Neural progenitor cell (in vitro differentiated cells): ENCODE measurements at regions not wholly inside any gene's neighbourhood (a gene's known extent, or its start where the extent isn't known, plus 50 kb on each side); places are given as distances from the start of the nearest gene placed in this dataset.

Experiments used
- DNase-seq: peaks from one replicate; pipeline ENCODE4 v3.0.0-alpha.2; 2016; ENCODE audit warnings: low spot score
- H2AFZ ChIP-seq: fragments of 200-600 bp; sonication (generic); replicated peaks from 2 replicates; pipeline ENCODE4 v1.6.1; 2016; ENCODE audit warnings: antibody characterized with exemption
- H3F3A ChIP-seq: fragments of 200-600 bp; sonication (generic); 2 replicates; pipeline ENCODE4 v1.6.1; 2016; ENCODE audit warnings: antibody characterized with exemption, low read depth
- H3K27ac ChIP-seq: fragments of 200-600 bp; sonication (generic); 2 replicates; pipeline ENCODE4 v1.5.1; 2016; ENCODE audit warnings: mild to moderate bottlenecking
- H3K27me3 ChIP-seq: fragments of 200-600 bp; sonication (generic); 2 replicates; pipeline ENCODE4 v1.6.1; 2016; ENCODE audit warnings: mild to moderate bottlenecking, moderate library complexity
- H3K36me3 ChIP-seq: fragments of 200-600 bp; sonication (generic); 2 replicates; pipeline ENCODE4 v1.5.1; 2016
- H3K4me1 ChIP-seq: fragments of 200-600 bp; sonication (generic); 2 replicates; pipeline ENCODE4 v1.6.1; 2016; ENCODE audit warnings: mixed run types
- H3K4me2 ChIP-seq: fragments of 200-600 bp; sonication (generic); 2 replicates; pipeline ENCODE4 v1.6.1; 2016
- H3K4me3 ChIP-seq: fragments of 200-600 bp; sonication (generic); 2 replicates; pipeline ENCODE4 v1.5.1; 2016
- H3K79me2 ChIP-seq: fragments of 200-600 bp; sonication (generic); 2 replicates; pipeline ENCODE4 v1.6.1; 2016; ENCODE audit warnings: low read depth
- H3K9ac ChIP-seq: fragments of 200-600 bp; sonication (generic); 2 replicates; pipeline ENCODE4 v1.6.1; 2016
- H3K9me3 ChIP-seq: fragments of 200-600 bp; sonication (generic); 2 replicates; pipeline ENCODE4 v1.5.1; 2016; ENCODE audit warnings: low read depth
- H4K20me1 ChIP-seq: fragments of 200-600 bp; sonication (generic); 2 replicates; pipeline ENCODE4 v1.6.1; 2016; ENCODE audit warnings: low read depth
- H3K27ac Mint-ChIP-seq: 3 replicates; pipeline ENCODE4 v1.8.0; 2021; ENCODE audit warnings: mixed read lengths
- H3K27me3 Mint-ChIP-seq: 2 replicates; pipeline ENCODE4 v1.8.0; 2022; ENCODE audit warnings: low read depth, mild to moderate bottlenecking, inconsistent platforms, moderate library complexity, mixed read lengths; ENCODE audit not compliant: insufficient read depth
- H3K36me3 Mint-ChIP-seq: 3 replicates; pipeline ENCODE4 v1.8.0; 2021; ENCODE audit warnings: mixed read lengths
- H3K4me1 Mint-ChIP-seq: 3 replicates; pipeline ENCODE4 v1.8.0; 2021; ENCODE audit warnings: mixed read lengths
- H3K4me3 Mint-ChIP-seq: 3 replicates; pipeline ENCODE4 v1.8.0; 2021; ENCODE audit warnings: mild to moderate bottlenecking, moderate library complexity, mixed read lengths
- H3K9me3 Mint-ChIP-seq: 3 replicates; pipeline ENCODE4 v1.8.0; 2020; ENCODE audit warnings: mixed read lengths
- EZH2 ChIP-seq: fragments of 200-600 bp; sonication (generic); IDR thresholded peaks from 2 replicates; pipeline ENCODE4 v1.6.1; 2017; ENCODE audit warnings: antibody characterized with exemption, mild to moderate bottlenecking, moderate library complexity
- EZH2phosphoT487 ChIP-seq: fragments of 200-600 bp; sonication (generic); IDR thresholded peaks from 2 replicates; pipeline ENCODE4 v1.6.1; 2017; ENCODE audit warnings: antibody characterized with exemption
- TF ChIP-seq, protein P1 (sequence below): fragments of 200-600 bp; sonication (generic); IDR thresholded peaks from 2 replicates; pipeline ENCODE4 v1.5.1; 2017; ENCODE audit warnings: antibody characterized with exemption, mild to moderate bottlenecking

DNA sequence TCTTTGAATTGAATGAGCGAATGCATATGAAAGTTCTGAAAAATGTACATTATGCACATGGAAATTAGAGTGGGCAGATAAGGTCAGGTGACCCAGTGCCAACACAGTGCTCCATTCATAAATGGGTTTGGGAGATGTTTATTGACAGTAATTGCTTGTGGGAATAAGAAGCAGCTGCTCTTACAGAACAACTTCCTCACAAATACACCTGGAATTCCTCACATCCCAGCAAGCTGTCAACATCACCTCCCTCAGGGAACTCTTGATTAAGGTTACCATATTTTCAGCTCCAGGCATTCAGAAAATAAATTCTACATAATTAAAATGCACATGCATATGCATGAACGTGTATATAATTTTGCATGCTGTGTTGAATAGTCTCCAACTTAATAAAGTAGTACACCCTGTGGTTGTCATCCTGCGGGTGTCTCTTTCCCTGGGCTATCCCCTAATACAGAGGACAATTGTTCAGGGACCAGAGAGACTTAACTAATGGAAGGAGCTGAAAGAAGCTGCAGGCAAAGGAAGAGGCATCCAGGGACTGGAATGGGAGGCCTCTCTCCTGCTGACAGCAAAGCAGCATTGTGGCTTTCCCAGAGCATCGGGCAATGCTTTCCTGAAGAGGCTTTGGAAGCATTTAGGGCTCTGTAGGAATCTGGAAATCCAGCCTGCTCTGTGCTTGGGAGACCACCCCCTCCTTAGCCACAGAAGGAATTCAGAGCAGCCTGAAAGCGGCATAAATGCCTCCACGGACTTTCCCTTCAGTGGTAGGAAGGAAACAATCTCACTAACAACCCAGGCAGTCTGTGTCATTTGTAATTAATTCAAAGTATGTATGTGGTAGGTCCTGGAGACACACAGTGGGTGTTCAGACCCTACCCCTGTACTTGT, 55.2 kb upstream of the GNG12 start:
- Mint-ChIP-seq H3K27ac (peak overlapping the region; percentile 58), H3K4me3 (no peak overlapping the region), H3K27me3 (no peaks in the 10 kb centered on the region), H3K9me3 (no peaks in the 10 kb centered on the region), H3K4me1 (peaks cover 36% of the 10 kb centered on the region), H3K36me3 (no peaks in the 10 kb centered on the region)
- peak overlapping the region; percentile 48 for H3K4me2 ChIP-seq
- H3K4me3 ChIP-seq = no peak overlapping the region
- no peak overlapping the region for H2AFZ ChIP-seq
- H3K9ac ChIP-seq = no peak overlapping the region
- peak overlapping the region; percentile 78 for H3K27ac ChIP-seq
- peak; percentile 81 for DNase-seq
- TF ChIP-seq EZH2phosphoT487 (no peak), EZH2 (no peak)
- TF ChIP-seq, protein P1, sequence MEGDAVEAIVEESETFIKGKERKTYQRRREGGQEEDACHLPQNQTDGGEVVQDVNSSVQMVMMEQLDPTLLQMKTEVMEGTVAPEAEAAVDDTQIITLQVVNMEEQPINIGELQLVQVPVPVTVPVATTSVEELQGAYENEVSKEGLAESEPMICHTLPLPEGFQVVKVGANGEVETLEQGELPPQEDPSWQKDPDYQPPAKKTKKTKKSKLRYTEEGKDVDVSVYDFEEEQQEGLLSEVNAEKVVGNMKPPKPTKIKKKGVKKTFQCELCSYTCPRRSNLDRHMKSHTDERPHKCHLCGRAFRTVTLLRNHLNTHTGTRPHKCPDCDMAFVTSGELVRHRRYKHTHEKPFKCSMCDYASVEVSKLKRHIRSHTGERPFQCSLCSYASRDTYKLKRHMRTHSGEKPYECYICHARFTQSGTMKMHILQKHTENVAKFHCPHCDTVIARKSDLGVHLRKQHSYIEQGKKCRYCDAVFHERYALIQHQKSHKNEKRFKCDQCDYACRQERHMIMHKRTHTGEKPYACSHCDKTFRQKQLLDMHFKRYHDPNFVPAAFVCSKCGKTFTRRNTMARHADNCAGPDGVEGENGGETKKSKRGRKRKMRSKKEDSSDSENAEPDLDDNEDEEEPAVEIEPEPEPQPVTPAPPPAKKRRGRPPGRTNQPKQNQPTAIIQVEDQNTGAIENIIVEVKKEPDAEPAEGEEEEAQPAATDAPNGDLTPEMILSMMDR = no peak
- H3F3A ChIP-seq = peaks cover 20% of the 10 kb centered on the region
- H3K36me3 ChIP-seq = no peaks in the 10 kb centered on the region
- H3K9me3 ChIP-seq = no peaks in the 10 kb centered on the region
- H4K20me1 ChIP-seq = no peaks in the 10 kb centered on the region
- H3K4me1 ChIP-seq = peaks cover 30% of the 10 kb centered on the region
- H3K27me3 ChIP-seq = no peaks in the 10 kb centered on the region
- no peaks in the 10 kb centered on the region for H3K79me2 ChIP-seq

DNA sequence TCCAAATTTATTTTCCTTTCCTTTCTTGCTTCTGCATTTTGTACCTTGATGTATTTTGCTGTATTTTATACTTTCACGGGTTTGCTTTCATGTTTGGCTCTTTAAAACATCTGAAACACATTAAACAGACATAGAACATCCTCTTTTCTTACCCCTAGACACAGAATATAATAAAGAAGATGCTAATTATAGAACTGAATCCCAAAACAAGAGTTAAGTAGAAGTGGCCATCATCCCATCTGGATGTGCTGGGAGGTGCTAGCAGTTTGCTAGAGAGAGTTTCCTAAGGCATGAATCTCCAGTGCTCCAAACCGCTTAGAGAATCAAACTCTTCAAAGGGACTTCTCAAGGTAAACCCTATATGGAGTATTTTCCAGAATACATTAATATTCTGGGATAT, 53.9 kb upstream of the GNG12 start:
- Mint-ChIP-seq H3K4me3 (no peak overlapping the region), H3K27me3 (no peaks in the 10 kb centered on the region), H3K36me3 (no peaks in the 10 kb centered on the region), H3K27ac (no peak overlapping the region), H3K9me3 (no peaks in the 10 kb centered on the region), H3K4me1 (peaks cover 28% of the 10 kb centered on the region)
- Histone ChIP-seq H3F3A (peaks cover 20% of the 10 kb centered on the region), H3K4me2 (no peak overlapping the region), H3K36me3 (no peaks in the 10 kb centered on the region), H3K9ac (no peak overlapping the region), H3K79me2 (no peaks in the 10 kb centered on the region), H4K20me1 (no peaks in the 10 kb centered on the region), H3K9me3 (no peaks in the 10 kb centered on the region), H3K27me3 (no peaks in the 10 kb centered on the region), H3K27ac (no peak overlapping the region), H3K4me3 (no peak overlapping the region), H2AFZ (no peak overlapping the region), H3K4me1 (peaks cover 25% of the 10 kb centered on the region)
- DNase-seq = no peak
- TF ChIP-seq, protein P1 = no peak
- TF ChIP-seq EZH2phosphoT487 (no peak), EZH2 (no peak)

DNA sequence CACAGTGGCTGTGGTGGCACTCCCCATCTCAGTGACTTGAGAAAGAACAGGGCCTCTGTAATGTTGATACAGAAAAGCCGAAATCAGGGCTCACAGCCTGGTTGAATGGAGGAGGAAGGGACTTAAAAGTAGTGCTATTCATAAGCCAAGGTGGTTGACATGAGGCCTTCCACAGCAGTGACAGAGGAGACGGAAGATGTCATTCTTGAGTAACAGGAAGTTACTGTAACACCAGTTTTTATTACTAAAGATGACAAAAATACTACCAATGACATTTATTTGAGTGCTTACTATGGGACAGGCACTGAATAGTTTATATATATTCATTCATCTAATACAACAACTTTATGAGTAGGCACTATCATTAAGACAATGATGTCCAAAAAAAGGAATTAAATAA, 52.8 kb upstream of the GNG12 start:
- Mint-ChIP-seq H3K27me3 (no peaks in the 10 kb centered on the region), H3K27ac (no peak overlapping the region), H3K4me3 (no peak overlapping the region), H3K9me3 (no peaks in the 10 kb centered on the region), H3K36me3 (no peaks in the 10 kb centered on the region), H3K4me1 (peaks cover 19% of the 10 kb centered on the region)
- Histone ChIP-seq H3K4me3 (no peak overlapping the region), H3K27me3 (no peaks in the 10 kb centered on the region), H3K9me3 (no peaks in the 10 kb centered on the region), H3K27ac (no peak overlapping the region), H3K9ac (no peak overlapping the region), H3K4me2 (no peak overlapping the region), H3F3A (peaks cover 20% of the 10 kb centered on the region), H2AFZ (no peak overlapping the region), H3K79me2 (no peaks in the 10 kb centered on the region), H3K4me1 (peaks cover 25% of the 10 kb centered on the region), H3K36me3 (no peaks in the 10 kb centered on the region), H4K20me1 (no peaks in the 10 kb centered on the region)
- TF ChIP-seq EZH2phosphoT487 (no peak), EZH2 (no peak)
- TF ChIP-seq, protein P1 = no peak
- no peak for DNase-seq
